GM13977 (cell line): ENCODE measurements at regions not wholly inside any gene's neighbourhood (a gene's known extent, or its start where the extent isn't known, plus 50 kb on each side); places are given as distances from the start of the nearest gene placed in this dataset.

Experiments used
- DNase-seq: peaks from one replicate; pipeline ENCODE4 v3.0.0; 2012; ENCODE audit warnings: low spot score
- CTCF ChIP-seq: IDR thresholded peaks from 2 replicates; pipeline ENCODE4 v1.5.1; 2012; ENCODE audit warnings: mild to moderate bottlenecking, control low read depth; ENCODE audit not compliant: insufficient read depth; ENCODE audit errors: extremely low read depth, missing control alignments
- in situ Hi-C: fragments of 300-500 bp; cut with MboI; formaldehyde crosslinking; loops from one replicate; pipeline ENCODE4 v1.12.0; 2022; ENCODE audit warnings: low sequenced_read_pairs, low pct_unique_long_range_greater_than_20kb, mixed read lengths, inconsistent platforms; ENCODE audit not compliant: unreplicated experiment

GRCh38 chr5:159777049-159777660 is 139.1 kb upstream of the ADRA1B start:
- no peak for TF ChIP-seq CTCF
- in situ Hi-C loops, result no loop called here

GRCh38 chr5:159779481-159779880 is 136.8 kb upstream of the ADRA1B start:
- in situ Hi-C loops, result no loop called here
- DNase-seq, result no peak
- no peak for TF ChIP-seq CTCF

More at GRCh38 chr5:159777049-159777660, 139.1 kb upstream of the ADRA1B start:
- DNase-seq, result no peak

- in situ Hi-C loops, result no loop called here
- no peak for TF ChIP-seq CTCF
- no peak for DNase-seq
Observed at GRCh38 chr5:159780246-159780645, 136.0 kb upstream of the ADRA1B start.

- in situ Hi-C loops, result no loop called here
- TF ChIP-seq CTCF, result no peak
- no peak for DNase-seq
Observed at GRCh38 chr5:159781626-159782157, 134.6 kb upstream of the ADRA1B start.

GRCh38 chr5:159782197-159782994 is 133.9 kb upstream of the ADRA1B start:
- in situ Hi-C loops, result no loop called here
- DNase-seq, result peak; percentile 16
- no peak for TF ChIP-seq CTCF

GRCh38 chr5:159782995-159783300 is 133.3 kb upstream of the ADRA1B start:
- DNase-seq, result no peak
- in situ Hi-C loops, result no loop called here
- no peak for TF ChIP-seq CTCF
